GM21529 (cell line): ENCODE measurements at regions not wholly inside any gene's neighbourhood (a gene's known extent, or its start where the extent isn't known, plus 50 kb on each side); places are given as distances from the start of the nearest gene placed in this dataset.

Experiments
- ATAC-seq: cut with Tn5 transposase; IDR thresholded peaks from one replicate; pipeline ENCODE4 v1.9.1; 2021; ENCODE audit not compliant: unreplicated experiment

DNA sequence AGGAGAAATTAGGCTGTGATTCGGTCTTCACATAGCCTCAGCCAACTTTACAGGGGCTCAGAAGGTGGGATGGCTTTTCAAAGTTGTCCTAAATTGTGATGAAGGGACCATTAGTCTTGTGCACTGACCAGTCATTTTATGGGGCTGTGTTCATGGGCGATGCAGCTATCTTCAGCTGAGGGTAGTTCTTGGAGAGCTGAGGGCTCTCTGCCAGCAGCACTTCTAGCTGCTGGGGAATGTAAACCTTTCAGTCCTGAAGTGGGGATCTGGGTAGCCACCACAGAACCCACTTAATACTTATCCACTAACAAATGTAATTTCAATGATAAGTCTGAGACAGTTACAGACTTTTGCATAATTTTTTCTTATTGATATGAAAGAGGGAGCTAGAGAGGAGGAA is 270.6 kb downstream of the AEBP2 start:
- no peak for ATAC-seq

DNA sequence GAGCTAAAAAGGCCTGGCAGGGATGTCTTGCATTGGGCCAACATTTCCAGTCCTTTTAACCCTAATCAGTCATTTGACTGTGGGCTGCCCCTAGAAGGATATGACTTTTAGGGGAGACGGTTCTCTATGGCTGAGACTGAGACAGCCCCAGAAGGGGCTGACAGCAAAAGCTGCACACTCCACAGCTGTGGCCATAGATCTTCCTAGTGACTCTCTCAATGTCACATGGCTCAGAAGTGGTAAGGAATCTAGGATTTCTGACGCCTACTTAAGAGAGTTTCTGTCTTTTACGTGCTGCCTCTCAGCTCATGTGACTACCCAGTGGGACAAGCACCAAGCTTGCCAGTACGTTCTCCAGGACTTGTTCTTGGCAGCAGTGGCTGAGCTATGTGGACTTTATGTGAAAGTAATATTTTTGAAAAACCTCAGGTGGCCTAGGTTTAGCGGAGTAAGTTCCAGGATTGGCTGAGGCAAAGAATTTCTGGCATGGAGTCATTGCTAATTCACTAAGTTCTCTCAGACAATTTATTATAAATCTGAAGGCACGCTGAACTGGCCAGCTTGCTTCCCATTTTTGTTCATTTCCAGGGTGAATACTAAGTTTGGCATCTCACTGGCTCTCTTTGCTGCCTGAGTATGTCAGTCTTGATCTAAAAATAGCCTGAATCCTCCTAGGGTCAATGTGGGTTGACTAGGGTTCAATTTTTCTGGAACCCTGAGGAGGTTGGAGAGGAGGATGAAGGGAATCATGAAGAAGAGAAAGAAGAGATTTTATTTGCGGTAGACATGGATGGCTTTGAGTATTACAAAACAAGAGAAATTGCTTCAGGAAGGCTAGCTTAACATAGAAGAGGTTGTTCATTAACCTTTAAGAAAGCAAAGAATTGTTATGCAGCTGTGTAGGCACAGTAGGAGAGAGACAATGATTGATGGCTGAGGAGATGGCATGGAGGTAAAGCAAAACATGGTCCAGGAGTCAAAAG is 271.8 kb downstream of the AEBP2 start:
- no peak for ATAC-seq

DNA sequence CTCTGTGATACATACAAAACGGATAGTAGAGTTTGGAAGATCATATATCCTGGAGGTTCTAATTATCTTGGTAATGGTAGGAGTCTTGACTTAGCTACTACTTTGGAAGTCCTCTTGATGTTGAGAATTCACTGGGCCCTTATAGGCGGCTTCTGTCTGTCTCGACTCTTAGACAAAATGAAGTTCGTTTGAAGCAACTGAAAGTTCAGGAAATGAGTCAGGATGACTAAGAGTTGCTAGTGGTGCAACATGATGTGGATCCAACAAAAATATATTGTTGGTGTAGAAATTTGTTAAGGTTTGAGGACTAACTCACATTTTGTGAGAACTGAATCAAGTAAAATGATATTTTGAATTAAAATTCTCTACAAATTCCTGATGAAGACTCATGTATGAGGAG is 272.7 kb downstream of the AEBP2 start:
- ATAC-seq, result no peak

DNA sequence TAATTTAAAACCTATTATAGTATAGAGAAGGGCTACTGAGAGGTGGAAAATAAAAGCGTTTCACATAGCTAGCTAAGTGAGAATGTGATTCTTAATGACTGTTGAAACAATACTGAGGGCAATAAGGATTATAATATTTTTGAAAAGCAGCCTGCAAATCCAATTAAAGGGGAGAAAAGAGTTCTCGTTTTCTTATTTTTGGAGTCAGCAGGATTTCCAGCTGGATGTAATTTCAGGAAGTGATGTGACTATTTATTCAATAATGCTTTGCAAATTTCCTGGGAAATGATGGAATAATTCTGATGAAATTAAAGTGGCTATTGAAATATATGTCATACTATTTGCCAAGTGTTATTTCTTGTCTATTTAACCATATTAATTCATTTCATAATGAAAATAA is 279.1 kb downstream of the AEBP2 start:
- ATAC-seq, result no peak

DNA sequence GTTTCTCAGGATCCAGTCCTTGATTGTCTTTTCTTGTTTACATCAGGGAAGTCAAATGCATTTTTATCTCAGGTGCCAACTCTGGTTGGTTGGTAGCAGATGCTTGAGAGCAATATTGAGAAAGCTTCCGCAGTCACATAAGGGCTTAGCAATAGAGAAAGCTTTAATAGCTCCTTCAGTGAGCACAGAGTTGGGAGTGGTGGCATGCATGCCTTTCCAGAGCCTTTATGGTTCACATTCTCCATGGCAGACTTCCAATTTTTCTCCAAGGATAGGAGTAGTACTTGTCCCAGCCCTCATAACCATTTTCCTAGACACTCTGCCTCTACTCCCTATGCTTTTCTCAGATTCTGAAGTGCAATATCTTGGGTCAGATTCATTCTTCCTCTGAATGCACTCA is 280.4 kb downstream of the AEBP2 start:
- ATAC-seq, result no peak

DNA sequence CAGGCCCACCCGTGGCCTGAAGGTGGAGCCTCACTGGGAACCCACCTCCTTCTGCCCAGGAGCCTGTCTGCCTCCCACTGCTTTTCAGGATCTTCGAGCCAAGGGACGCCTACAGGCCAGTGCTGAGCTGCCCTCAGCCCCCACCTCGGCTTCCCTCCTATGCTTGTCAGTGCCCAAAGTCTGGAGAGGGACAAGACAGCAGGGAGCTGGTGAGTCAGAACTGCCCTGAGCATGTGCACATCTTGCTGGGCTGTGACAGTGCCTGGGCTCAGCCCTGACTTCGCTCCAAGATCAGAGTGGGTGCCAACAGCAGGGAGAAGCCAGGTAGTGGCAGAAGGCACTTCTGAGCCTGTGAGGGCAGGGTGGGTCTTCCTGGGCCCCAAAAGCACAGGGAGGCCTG is 286.8 kb downstream of the AEBP2 start:
- ATAC-seq, result no peak

DNA sequence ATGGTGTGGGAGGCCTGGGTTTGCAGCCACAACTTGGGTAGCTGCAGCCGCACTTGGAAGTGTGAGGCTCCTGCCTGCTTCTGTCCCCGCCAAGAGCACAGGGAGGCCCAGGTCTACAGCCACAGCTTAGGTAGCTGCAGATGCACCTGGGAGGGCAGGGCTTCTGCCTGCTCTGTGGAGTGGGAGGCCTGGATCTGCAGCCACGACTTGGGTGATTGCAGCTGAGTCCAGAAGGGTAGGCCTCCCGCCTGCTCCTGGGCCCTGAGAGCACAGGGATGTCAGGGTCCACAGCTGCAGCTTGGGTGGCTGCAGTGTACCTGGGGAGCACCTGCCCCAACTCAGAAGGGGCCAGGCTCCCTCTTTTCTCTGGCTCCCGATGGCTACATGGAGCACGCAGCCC is 287.3 kb downstream of the AEBP2 start:
- no peak for ATAC-seq

DNA sequence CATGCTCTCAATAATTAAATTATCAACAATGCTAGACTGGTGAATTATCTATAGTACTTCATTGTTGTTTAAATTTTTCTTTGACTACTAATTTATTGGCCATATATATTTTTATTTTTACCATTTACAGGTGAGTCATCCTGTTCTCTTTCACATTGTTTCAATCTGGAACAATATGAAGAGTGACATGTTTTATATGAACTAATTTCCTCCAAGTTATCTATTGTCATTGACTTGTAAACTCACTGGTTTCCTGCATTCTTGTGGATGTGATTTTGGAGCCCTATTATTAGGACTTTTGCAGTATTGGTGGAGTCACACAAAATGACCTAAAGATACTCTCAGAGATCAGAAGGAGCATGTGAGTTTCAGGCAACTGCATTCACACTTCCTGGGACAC is 297.7 kb downstream of the AEBP2 start:
- no peak for ATAC-seq

DNA sequence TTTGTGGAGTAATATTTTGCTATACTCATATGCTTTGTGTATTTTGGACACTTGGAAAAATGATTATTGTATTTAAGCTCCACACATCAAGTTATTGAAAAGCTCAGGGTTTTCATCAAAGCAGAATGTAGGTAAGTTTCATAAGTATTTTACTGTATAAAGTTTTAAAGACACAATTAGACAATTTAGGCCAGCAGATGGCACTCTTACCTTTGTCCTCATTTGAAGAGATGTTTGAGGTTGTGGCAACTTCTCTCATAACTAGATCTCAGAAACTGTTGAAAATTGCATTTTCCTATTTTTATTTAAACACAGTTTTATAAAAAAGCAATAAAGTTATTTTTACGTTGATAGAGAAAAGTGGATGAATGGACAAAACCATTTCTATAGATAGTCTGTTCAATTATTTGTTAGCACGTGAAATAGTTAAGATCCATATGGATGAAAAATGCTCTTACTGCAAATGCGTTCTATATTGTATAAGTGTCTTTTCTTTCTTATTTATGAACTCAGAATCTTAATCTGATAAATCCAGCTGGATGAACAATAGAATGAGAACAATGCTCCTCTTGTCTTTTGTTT is 300.0 kb downstream of the AEBP2 start:
- no peak for ATAC-seq

DNA sequence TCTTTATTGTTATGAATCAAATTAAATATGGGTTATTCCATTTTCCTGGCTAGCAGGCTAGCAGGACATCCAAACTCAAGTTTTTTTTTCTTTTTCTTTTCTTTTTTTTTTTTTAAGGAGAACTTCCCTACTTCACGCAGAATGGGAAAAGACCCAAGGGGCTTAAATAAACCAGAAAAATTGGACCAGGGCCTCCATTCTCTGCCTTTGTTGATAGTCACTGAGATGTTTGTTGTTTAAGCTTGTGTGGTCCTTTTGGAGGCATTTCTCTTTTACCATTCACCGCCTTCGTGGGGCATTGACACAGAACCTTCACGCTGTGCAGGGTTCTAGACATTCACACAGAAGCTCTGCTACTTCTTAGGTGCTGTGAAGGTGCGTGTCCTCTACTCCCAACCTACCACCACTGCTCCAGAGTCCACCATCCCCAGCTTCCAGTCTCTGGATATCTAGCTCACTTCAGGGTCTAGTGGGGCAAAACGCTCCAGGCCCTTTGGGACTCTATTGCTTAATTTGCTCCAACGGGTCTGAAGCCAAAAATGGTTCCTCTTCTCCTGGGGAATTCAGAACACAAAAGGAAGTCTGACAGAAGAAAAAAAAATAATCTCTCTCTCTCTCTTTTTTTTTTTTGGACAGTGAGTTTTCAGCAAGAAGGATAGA is 301.3 kb downstream of the AEBP2 start:
- ATAC-seq, result no peak

DNA sequence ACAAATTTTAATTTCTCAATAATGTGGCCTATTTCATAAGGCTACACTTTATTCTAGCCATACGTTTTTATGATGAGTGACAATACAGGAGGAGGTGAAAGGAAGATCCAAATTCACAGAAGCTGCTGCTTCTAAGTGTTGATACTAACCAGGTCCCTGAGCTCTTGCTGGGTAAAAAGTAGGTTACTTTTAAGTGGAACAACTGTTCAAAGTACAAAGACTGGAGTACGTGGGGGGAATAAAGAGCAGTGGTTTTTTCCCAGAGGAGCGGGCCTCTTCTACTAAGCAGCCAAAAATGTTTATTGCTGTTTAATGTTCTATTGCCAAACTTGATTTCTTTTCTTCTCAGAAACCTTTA is 301.8 kb downstream of the AEBP2 start:
- ATAC-seq, result no peak

DNA sequence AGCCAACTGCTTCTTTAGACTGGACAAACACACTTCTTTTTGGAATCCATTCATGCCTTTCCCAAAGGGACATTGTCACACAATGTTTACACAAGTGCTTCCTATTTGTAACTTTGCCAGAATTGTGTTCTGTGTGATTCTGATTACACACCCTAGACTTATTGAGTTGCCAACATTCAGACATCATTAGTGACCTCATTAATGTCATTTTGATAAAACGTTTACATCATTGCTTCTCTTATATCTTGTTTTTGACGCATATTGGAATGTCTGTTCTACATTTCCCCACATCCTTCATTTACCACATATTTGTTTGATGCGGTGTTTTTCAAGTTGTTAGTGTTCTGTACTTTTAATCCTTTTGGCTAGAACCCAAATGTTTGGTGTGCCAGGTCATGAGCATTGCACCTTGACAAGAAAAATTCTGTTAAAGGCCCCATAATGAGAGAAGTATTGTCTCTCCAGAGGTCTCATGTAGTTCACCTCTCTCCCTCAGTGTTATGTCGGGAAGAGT is 305.5 kb downstream of the AEBP2 start:
- ATAC-seq, result no peak

DNA sequence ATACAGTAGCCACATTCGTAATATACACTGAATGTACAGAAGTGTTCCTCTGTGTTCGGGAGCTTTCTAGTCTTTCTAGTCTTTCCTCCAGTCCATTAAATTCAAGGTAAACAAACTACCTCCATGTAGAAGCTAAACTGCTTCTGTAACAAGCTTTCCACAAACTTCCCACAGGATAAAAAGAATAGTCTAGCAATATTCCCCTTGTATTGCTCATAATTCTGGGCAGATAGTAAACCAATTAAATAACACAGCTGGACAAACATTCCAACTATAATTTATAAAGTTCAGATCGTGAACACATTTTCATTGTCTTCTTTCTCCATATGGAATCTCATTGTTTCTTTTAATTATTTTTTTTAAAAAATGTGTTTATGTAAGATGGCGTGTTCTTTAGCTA is 307.2 kb downstream of the AEBP2 start:
- no peak for ATAC-seq

DNA sequence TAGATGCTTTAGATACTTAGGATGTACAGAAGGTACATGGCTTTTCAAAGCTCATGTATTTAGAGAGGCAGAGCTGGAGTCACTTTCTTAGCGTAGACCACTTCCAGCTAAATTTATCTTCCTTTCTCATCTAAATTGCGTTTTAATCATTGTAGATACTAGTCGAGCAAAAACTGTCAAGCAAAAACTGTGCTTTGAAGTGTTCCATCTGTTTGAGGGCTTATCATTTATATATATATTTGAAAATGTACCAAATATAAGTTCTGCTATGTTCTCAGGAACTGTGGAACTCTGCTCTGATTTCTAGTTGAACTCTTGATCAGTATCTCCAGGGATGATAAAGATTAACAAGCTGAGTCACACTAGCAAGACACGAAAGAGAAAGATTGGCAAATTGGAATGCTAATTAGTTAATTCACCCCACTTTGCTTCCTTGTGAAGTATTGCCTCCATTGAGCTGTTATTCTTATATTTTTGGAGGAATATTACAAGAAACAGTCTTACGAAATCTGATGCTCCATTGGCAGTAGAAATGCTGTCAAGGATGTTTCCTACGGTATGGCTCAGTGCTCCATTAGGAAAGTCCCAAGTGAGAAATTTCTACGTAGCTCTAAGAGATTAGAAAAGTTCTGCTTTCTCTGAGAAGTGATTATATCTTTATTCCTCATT is 310.7 kb downstream of the AEBP2 start:
- ATAC-seq, result no peak

DNA sequence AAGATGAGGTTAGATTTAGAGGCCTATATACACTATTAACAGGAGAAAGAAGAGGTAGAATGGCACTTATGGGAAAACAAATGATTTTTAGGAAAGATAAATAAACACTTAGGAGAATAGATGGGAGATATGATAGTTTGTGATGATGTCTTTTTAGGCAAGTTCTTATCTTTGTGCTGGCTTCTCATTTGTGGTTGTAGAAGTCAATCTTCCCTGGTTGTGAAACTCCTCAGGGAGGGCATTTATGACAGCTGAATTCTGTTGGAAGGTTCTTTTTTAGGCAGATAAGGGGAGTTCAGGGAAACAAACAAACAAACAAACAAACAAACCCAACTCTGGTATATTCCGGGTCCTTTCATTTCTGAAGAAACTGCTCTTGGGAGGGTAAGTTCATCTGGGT is 311.8 kb downstream of the AEBP2 start:
- ATAC-seq, result no peak

DNA sequence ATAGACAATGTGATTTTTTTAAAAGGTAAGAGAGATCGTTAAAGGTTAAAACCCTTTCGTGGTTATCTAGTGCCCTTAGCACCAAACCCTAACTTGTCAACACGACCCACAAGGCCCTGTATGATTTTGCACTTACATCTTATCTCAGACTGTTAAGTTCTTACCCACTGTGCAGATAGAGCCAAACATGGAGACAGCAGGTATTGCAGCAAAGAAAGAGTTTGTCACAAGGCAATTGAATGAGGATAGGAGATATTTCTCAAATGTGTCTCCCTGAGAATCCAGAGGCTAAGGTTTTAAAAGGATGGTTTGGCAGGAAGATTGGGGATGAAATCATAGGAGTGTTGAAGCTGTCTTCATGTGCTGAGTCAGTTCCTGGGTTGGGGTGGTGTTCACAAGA is 313.4 kb downstream of the AEBP2 start:
- ATAC-seq, result no peak

DNA sequence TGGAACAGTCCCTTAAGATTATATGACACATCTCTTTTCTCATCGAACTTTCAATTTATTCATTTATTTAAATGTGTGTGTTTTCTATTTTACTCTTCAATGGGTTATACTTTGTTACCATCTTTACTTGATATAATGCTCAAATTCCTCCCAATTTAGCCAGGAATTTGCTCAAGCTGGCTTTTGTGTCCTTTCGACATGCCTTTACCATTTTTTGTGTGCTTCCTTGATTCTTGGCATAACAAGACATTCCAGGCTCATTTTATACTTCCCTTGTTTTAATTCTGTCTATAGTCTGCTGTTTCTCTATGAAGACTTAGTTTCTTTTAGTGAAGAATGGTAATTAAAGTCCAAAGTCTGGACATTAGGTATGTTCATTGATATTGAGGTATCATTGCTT is 315.8 kb downstream of the AEBP2 start:
- no peak for ATAC-seq

DNA sequence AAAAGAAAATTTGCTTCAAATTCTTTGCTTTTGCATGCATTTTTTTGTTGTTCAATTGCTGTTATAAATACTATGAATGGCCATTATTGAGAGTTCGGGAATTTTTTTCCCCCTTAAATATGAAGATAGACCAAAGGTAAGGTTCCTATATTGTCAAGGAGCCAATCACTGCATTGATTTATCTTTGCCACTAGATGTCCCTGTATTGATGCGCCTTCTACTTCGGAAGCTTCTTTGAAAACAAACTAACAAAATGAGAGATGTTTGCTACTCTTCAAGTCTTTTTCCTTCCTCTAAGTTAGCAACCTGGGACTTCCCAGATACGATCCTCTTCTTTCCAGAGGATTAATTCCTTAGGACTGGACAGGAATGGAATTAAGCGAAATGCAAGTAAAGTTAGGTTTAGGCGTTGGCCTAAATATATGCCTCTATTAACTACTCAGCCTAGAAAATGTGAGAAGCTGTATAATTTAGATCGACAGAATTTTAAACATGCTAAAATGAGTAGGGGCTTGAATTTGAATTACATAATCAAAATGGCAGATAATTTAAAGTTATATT is 318.1 kb downstream of the AEBP2 start:
- no peak for ATAC-seq

DNA sequence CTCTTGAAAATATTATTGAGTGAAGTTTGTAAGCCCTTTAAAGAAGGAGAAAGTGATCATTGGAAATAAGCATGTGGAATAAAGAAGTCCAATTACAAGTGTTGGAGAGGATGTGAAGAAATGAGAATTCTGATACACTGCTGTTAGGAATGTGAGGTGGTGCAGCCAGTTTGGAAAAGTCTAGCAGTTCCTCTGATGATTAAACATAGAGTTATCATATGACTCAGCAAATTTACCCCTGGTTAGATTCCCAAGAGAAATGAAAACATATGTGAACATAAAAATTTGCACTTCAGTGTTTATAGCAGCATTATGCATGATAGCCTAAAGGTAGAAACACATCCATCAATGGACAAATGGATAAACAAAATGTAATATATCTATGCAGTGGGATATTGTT is 319.9 kb downstream of the AEBP2 start:
- ATAC-seq, result no peak

DNA sequence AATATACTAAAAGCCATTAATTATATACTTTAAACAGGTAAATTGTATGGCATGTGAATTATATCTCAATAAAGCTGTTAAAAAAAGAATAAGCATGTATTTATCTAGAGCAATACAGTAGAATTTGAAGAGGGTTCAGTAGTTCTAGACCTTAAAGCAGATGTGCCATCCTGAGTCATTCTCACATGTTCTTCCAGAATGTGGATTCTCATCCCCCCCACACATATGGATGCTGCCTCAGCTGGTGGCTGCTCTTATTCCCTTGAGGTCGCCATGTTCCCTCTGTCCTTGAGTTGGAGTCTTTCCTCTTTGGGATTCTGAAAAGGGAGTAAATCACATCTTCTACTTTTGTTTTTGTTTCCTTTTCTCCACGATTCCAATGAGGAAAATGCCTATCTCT is 321.3 kb downstream of the AEBP2 start:
- ATAC-seq, result no peak

DNA sequence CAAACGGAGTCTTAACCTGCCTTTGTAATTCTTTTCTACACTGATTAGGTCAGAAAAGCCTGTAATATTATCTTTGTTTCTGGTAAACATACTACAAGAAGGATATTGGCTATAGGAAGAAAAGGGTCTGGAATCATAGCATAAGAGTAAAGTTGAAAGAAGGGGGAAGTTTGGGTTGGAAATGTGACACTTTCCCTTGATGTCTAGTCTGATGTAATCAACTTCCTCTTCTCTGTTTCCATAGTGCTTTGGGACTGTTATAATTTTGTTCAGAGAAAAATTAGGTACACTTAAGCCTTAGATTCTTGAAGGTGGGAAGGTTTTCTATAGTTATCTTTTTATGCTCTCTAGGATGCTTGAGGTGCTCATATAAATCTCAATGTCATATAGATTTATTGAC is 322.2 kb downstream of the AEBP2 start:
- ATAC-seq, result no peak
